Skeletal muscle cell (primary cell): ENCODE measurements at regions not wholly inside any gene's neighbourhood (a gene's known extent, or its start where the extent isn't known, plus 50 kb on each side); places are given as distances from the start of the nearest gene placed in this dataset.
A peak's percentile ranks its signal among the peaks of the same experiment; 100 is the strongest.
"Not testable (repeated sequence)": the region's sequence is repeated elsewhere in the genome, so short reads cannot be mapped to it uniquely, and the experiment has no call there.

Experiments used
- DNase-seq: peaks from one replicate; pipeline ENCODE4 v3.0.0-alpha.2; 2010; ENCODE audit warnings: low read depth
- H3K4me3 ChIP-seq: 2 replicates; pipeline ENCODE4 v1.5.1; 2011; ENCODE audit warnings: low read depth, mild to moderate bottlenecking, control low read depth, low read length, moderate library complexity

DNA sequence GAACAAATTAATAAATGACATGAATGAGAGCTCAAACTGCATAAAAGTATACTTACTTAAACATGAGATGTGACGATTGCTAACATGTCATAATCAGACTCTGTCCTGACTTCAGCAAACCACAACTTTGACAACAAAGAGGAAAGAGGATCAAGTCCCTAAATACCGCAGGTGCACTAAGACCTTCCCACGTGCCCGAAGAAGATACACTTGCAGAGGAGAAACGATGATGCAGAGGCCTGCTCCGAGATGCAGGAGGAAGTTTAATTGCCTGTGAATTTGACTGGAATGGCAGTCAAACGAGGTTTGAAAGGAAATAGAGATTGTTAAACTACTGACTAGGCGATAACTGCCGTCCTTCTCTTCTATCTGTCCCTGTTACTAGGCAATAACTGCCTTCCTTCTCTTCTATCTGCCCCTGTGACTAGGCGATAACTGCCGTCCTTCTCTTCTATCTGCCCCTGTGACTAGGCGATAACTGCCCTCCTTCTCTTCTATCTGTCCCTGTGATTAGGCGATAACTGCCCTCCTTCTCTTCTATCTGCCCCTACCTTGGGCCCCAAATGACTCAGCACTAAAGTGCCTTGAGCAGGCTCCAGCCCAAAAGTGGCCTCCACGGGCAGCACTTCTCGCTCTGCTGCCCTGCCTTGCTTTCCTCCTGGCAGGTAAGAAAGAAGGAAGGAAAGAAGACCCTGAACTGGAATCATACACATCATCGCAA lies 2226.0 kb upstream of the DEFB115 start:
- DNase-seq, H3K4me3 ChIP-seq: not testable (repeated sequence)

DNA sequence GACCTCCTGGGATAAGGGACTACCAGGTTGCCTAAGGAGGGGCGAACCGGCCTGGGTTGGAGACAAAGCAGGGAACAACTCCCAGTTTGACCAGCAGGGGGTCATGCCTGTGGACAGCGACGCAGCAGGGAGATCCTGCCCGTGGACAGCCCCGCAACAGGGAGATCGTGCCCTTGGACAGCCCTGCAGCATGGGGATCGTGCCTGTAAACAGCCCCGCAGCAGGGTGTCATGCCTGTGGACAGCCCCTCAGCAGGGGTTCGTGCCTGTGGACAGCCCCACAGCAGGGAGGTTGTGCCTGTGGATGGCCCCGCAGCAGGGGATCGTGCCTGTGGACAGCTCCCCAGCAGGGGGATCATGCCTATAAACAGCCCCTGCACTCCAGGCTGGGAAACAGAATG lies 2213.2 kb upstream of the DEFB115 start:
- H3K4me3 ChIP-seq, DNase-seq: not testable (repeated sequence)

DNA sequence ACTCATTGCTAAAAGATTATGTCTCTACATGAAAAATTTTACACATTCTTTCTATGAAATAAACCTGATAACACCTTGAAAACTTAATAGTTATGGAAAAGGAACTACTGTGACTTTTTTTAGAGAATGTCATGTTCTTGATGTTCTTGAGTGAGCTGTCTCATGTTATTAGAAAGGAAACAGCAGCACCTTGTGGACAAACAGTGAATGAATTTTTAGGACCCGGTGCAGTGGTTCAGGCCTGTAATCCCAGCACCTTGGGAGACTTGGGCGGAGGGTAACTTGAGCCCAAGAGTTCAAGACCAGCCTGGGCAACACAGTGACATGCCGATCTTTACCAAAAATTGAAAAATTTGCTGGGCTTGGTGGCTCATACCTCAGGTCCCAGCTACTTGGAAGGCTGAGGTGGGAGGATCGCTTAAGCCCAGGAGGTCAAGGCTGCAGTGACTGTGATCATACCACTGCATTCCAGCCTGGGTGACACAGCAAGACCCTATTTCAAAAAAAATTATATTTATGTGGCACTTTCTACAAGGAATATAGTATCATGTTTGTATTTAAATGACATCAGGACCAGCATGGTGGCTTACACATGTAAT lies 2207.4 kb upstream of the DEFB115 start:
- not testable (repeated sequence) for H3K4me3 ChIP-seq, DNase-seq

DNA sequence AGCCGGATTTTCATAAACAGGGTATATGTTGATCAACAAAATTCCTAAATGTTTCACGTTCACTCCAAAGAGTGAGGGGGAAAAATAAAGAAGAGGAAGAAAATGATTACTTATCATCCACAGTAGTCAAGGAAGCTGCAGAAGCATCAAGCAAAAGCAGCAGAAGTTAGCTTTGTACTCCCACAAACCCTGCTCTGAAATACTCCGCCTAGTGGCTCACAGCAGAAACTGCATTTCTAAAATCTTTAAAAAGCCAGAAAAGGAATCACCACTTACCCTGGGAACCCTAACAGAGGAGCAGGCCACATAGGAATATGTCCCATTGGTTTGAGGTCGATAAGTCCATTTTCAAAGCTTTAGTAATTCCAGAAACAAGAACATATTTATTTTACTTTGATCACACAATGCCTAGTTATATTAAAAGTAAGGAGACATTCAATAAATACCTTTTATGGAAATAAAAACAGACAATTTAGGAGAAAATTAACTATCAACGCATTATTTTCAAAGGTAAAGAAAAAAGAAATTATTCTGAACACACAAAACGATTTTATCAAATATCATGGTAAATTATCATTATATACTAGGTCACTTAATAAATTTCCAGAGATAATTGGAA lies 2199.5 kb upstream of the DEFB115 start:
- not testable (repeated sequence) for H3K4me3 ChIP-seq, DNase-seq

DNA sequence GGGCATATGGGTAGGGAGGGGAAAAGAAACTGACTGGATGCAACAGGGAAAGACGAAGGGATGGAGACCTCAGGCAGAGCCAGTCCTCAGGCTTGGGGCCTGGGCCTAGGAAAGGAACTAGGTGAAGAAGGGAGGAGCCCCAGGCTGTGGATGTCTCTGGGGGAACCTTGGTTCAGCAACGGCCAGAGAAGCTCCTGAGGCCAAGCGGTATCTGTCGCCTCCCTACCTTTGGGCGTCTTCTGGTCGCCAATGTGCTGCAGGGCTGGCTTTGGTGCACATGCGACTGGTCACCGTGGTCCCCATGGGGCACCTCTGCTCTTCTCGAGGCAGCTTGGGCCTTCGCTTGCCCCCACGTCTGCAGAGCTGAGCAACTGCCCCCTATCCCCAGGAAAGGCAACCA lies 2195.0 kb upstream of the DEFB115 start:
- H3K4me3 ChIP-seq, DNase-seq: not testable (repeated sequence)

DNA sequence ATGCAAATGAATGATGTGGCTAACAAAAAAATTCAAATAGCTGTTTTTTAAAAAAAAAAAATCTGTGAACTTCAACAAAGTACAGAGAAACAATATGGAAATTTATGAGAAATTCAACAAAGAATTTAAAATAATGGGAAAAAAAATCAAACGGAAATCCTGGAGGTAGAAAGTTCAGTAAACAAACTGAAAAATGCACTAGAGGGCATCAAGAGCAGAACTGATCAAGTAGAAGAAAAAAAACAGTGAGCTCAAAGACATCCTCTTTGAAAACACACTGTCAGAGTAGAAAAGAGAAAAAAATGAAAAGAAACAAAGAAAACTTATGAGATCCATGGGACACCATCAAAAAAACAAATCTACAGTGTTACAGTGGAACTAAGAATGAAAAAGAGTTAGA lies 2191.1 kb upstream of the DEFB115 start:
- H3K4me3 ChIP-seq, DNase-seq: not testable (repeated sequence)

DNA sequence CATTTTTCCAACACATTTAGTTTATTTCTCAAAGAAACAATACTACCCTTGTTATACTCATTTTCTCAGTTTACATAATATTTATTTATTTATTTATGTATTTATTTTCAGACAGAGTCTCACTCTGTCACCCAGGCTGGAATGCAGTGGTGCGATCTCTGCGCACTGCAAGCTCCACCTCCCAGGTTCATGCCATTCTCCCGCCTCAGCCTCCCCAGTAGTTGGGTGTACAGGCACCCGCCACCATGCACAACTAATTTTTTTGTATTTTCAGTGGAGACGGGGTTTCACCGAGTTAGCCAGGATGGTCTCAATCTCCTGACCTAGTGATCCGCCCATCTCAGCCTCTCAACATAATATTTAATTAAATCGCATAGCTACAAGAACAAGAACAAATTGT lies 2183.8 kb upstream of the DEFB115 start:
- not testable (repeated sequence) for H3K4me3 ChIP-seq

DNA sequence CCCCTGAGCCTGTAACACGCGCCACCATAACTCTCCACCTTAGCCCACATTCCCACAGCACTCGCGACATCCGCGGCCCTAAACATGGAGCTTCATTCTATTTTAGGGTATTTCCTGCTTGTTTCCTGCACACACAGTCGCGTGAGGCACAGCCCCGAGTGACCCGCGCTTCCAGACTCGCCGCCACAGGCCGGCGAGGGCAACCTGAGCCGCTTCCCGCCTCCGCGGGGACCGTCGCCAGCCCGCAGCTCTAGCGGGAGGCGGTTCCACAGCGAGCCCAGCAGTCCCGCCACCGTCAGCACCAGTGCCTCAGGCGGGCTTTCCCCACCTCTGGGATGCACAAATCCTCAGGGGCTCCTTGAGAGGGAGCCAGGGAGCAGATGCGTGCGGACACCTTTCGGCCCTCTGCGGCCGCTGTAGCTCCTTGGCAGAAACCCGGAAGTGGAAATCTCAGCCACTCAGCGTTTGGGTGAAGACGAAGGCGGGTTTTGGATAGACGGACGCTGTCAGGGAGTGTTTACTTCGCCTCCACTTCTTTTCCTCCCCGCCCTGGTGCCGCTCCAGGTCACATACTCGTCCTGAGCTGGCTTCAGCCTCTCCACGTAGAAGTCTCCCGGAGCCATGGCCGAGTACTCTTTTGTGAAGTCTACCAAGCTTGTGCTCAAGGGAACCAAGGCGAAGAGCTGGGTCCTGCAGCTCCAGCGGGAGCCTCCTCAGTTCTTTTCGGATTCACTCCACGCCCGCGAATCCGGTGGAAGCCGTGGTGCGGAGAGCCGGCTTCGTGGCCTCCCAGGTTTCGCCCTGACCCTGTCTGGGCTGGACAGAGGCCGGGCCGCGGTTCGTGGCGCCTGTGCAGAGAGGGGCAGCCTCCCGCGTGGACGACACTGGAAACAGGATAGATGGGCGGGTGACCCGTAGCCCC lies 2177.4 kb upstream of the DEFB115 start:
- DNase-seq, result peak; percentile 2

More for the DNA sequence above, 2183.8 kb upstream of the DEFB115 start:
- DNase-seq, result not testable (repeated sequence)

DNA sequence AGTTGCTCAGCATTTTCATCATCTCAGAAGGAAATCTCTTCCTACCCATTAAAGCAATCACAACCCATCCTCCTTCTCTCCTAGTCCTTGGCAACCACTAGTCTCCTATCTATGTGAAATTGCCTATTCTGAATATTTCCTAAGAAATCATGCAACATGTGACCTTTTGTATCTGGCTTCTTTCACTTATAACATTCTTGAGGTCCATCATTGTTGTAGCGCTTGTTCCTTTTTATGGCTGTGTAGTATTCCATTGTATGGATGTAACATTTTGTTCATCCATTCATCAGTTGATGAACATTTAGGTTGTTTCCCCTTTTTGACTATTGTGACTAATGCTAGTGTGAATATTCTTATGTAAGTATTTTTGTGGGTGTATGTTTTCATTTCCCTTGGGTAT lies 2175.8 kb upstream of the DEFB115 start:
- H3K4me3 ChIP-seq, DNase-seq: not testable (repeated sequence)

More for the DNA sequence above, 2177.4 kb upstream of the DEFB115 start:
- H3K4me3 ChIP-seq, result peak overlapping the region; percentile 37

DNA sequence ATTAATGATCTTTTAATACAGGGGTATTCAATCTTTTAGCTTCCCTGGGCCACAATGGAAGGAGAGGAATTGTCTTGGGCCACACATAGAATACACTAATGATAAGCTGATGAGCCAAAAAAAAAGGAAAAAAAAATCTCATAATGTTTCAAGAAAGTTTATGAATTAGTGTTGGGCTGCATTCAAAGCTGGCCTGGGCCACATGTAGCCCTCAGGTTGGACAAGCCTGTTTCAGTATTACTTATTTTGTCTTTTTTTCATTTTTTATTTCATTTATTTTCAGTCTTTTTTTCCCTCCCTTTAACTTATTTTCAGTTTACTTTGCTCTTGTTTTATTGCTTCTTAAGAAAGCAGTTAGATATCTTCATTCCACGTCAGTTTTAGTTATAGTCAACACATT lies 2171.8 kb upstream of the DEFB115 start:
- no peak for DNase-seq
- no peak overlapping the region for H3K4me3 ChIP-seq

DNA sequence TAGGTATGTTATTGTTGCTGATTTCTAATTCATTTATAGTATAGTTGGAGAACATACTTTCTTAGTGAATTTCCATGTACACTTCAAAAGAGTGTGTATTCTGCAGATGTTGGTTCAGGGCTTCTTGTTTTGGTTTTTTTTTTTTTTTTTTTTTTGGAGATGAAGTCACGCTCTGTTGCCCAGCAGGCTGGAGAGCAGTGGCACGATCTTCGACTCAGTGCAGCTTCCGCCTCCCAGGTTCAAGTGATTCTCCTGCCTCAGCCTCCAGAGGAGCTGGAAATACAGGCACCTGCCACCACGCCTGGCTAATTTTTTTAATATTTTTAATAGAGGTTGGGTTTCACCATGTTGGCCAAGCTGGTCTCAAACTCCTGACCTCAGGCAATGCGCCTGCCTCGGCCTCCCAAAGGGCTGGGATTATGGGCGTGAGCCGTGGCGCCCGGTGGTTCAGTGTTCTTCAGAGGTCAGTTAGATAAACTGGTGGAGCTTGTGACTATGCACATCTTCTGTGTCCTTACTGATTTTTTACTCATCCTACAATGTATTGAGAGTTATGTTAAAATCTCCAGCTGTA lies 2171.2 kb upstream of the DEFB115 start:
- not testable (repeated sequence) for DNase-seq, H3K4me3 ChIP-seq

DNA sequence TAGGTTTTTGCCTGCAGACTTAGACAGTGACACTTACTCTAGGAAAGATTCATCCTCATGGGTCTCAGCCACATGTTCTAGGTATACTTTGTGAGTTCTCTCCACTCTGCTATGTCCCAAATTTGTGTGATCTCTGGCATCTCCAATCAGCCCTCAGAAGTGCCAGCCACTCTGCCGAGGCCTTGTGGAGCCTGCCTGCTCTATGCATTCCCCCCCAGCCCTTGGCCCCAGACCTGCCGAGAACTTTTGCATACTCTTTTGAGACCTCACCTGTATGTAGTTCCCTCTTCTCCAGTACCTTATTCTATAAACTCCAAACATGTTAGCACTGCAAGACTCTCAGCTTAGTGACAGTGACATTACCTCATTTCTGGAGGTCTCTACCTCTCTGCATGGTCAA lies 2170.5 kb upstream of the DEFB115 start:
- no peak overlapping the region for H3K4me3 ChIP-seq
- no peak for DNase-seq

DNA sequence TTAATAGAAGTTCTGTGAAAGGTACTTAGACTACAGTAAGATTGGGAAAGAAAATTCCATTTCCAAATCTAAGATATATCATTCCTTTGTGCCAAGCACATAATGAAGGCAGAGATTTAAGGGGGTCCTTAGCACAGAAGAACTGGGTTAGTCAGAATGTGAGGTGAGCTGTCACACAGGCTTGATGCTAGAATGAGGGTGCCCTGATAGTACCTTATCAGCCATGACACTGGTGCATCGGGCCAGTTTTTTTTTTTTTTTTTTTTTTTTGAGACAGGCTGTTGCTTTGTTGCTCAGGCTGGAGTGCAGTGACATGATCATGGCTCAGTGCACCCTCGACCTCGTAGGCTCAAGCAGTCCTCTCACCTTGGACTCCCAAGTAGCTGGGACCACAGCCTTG lies 2169.6 kb upstream of the DEFB115 start:
- DNase-seq, H3K4me3 ChIP-seq: not testable (repeated sequence)

DNA sequence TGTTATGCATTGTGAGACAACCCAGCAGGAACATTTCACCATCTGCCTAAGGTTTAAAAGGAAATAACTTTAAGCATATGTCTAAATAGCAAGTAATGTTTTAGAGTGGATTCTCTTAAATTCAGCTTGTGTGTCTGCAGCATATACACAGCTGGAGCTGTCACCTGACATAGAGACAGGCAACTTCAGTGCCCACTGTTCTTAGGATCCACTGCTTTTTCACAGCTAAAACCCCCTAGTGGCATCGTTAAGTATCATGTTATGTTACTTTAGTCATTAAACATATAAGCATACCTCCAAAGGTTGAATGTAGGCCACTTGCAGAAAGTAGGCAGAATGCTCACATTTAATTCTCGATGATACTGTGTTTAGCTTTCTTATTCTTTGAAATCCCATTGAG lies 2169.0 kb upstream of the DEFB115 start:
- not testable (repeated sequence) for H3K4me3 ChIP-seq, DNase-seq

DNA sequence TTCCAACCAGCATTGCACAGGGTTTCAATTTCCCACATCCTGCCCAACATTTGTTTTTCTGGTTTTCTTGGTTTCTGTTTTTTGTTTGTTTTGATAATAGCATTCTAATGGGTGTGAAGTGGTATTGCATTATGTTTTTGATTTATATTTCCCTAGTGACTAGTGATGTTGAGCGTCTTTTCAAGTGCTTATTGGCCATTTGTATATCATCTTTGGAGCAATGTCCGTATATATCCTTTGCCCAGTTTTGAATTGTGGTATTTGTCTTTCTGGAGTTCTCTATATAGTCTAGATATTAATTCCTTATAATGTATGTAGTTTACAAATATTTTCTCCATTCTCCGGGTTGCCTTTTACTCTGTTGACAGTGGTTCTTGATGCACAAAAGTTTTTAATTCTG lies 2168.1 kb upstream of the DEFB115 start:
- DNase-seq, H3K4me3 ChIP-seq: not testable (repeated sequence)

DNA sequence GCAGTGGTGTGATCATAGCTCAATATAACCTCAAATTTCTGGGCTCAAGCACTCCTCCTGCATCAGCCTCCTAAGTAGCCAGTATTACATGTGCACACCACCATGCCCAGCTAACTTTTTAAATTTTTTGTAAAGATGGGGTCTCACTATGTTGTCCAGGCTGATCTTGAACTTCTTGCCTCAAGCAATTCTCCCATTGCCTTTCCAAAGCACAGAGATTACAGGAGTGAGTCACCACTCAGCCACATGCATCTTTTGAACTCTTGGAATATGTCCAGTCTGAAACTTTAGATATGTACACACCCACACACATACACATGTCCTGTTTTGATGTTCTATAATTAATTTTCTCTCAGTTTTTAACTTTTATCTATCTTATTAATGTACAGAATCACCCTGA lies 2163.5 kb upstream of the DEFB115 start:
- H3K4me3 ChIP-seq, DNase-seq: not testable (repeated sequence)

DNA sequence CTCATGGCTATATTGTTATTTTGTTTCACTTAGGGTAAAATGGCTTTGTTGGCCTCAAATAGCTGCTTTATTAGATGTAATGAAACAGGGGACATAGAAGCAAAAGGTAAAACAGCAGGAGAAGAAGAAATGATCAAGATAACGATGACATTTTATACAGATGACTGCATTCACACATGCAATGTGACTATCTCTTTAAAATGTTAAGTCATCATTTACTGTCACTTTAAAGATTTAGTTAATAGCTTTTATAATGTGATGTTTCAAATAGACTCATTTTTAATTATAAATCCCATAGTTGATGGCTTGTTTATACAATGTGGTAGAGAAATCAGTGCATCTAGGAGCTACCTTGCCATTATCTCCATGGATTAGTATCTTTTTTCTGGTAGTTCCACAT lies 2160.8 kb upstream of the DEFB115 start:
- not testable (repeated sequence) for H3K4me3 ChIP-seq

DNA sequence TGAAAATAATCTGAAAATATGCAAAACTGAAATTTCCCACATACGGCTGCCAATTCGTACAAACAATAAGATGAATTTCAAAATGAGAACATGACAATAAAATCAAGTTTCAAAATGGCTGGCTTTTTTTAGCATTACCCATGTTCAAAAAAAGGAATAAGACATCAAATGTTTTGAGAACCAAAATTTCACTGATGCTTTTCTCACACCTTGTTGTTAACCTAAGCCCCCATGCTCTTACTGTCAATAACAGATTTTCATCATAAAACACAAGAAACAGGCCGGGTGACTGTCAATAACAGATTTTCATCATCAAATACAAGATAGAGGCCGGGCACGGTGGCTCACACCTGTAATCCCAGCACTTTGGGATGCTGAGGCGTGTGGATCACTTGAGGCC lies 2149.6 kb upstream of the DEFB115 start:
- DNase-seq, H3K4me3 ChIP-seq: not testable (repeated sequence)

More for the DNA sequence above, 2160.8 kb upstream of the DEFB115 start:
- not testable (repeated sequence) for DNase-seq

DNA sequence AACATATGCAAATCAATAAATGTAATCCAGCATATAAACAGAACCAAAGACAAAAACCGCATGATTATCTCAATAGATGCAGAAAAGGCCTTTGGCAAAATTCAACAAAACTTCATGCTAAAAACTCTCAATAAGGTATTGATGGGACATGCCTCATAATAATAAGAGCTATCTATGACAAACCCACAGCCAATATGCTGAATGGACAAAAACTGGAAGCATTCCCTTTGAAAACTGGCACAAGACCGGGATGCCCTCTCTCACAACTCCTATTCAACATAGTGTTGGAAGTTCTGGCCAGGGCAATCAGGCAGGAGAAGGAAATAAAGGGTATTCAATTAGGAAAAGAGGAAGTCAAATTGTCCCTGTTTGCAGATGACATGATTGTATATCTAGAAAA lies 2148.1 kb upstream of the DEFB115 start:
- H3K4me3 ChIP-seq, DNase-seq: not testable (repeated sequence)
